MCF 10A (cell line): ENCODE measurements at regions not wholly inside any gene's neighbourhood (a gene's known extent, or its start where the extent isn't known, plus 50 kb on each side); places are given as distances from the start of the nearest gene placed in this dataset.

Source experiments
- BruUV-seq: library from RNA; stranded (reverse); fragments of 400-500 nt; replicated peaks from 2 replicates; lab custom pipeline; 2021; lab: Mats Ljungman, UMichigan
- CTCF ChIA-PET: fragments of 300-600 bp; sonication (Branson Sonifier 250); formaldehyde crosslinking; extraction: SDS; loops from one replicate; lab custom pipeline; 2021; ENCODE audit warnings: antibody characterized with exemption, inconsistent platforms; lab: Yijun Ruan, JAX
- POLR2A ChIA-PET: fragments of 300-600, 350-650 bp; sonication (Branson Sonifier 250); formaldehyde crosslinking; extraction: SDS; loops from one replicate; lab custom pipeline; 2020; ENCODE audit warnings: antibody characterized with exemption, inconsistent platforms; lab: Yijun Ruan, JAX
- DNase-seq: peaks from one replicate; pipeline ENCODE4 v3.0.0-alpha.2; 2018; ENCODE audit not compliant: unreplicated experiment
- H3K27ac Mint-ChIP-seq: one replicate; pipeline ENCODE4 v1.8.0; 2022; ENCODE audit warnings: mild to moderate bottlenecking, low read depth, mixed read lengths; ENCODE audit not compliant: unreplicated experiment
- H3K27me3 Mint-ChIP-seq: one replicate; pipeline ENCODE4 v1.8.0; 2022; ENCODE audit warnings: mixed read lengths; ENCODE audit not compliant: insufficient read depth, unreplicated experiment
- H3K36me3 Mint-ChIP-seq: one replicate; pipeline ENCODE4 v1.8.0; 2022; ENCODE audit warnings: mild to moderate bottlenecking, moderate library complexity, mixed read lengths; ENCODE audit not compliant: insufficient read depth, unreplicated experiment
- H3K4me1 Mint-ChIP-seq: one replicate; pipeline ENCODE4 v1.8.0; 2022; ENCODE audit warnings: mixed read lengths; ENCODE audit not compliant: insufficient read depth, unreplicated experiment
- H3K4me3 Mint-ChIP-seq: one replicate; pipeline ENCODE4 v1.8.0; 2022; ENCODE audit warnings: mild to moderate bottlenecking, moderate library complexity, mixed read lengths; ENCODE audit not compliant: unreplicated experiment
- H3K9me3 Mint-ChIP-seq: one replicate; pipeline ENCODE4 v1.8.0; 2022; ENCODE audit warnings: mixed read lengths; ENCODE audit not compliant: unreplicated experiment
- intact Hi-C: fragments of 100-400 bp; cut with micrococcal nuclease; formaldehyde crosslinking; loops from 2 replicates; pipeline ENCODE4 v1.14.1; 2022
- TF ChIP-seq, protein P1 (sequence below): fragments of 200-600 bp; IDR thresholded peaks from one replicate; pipeline ENCODE4 v1.8.0; 2022; ENCODE audit warnings: antibody characterized with exemption, mild to moderate bottlenecking; ENCODE audit not compliant: unreplicated experiment

GRCh38 chr4:188620608-188621007 is 481.4 kb downstream of the TRIML1 start:
- intact Hi-C loops, result loop anchor here (10.0 kb wide), 1 partner anchor 504 kb away; no protein-coding TSS in a partner anchor
- Mint-ChIP-seq H3K27me3 (no peaks in the 10 kb centered on the region), H3K4me3 (no peak overlapping the region), H3K36me3 (no peaks in the 10 kb centered on the region), H3K9me3 (peaks cover 8% of the 10 kb centered on the region), H3K27ac (no peak overlapping the region), H3K4me1 (no peaks in the 10 kb centered on the region)
- CTCF ChIA-PET, result interaction anchor here (0.6 kb wide), 1 partner anchor 321 kb away, joined by 4 read pairs; no protein-coding TSS in a partner anchor
- no TSS peak for BruUV-seq
- POLR2A ChIA-PET, result no interaction called here
- DNase-seq, result no peak
- TF ChIP-seq, protein P1, sequence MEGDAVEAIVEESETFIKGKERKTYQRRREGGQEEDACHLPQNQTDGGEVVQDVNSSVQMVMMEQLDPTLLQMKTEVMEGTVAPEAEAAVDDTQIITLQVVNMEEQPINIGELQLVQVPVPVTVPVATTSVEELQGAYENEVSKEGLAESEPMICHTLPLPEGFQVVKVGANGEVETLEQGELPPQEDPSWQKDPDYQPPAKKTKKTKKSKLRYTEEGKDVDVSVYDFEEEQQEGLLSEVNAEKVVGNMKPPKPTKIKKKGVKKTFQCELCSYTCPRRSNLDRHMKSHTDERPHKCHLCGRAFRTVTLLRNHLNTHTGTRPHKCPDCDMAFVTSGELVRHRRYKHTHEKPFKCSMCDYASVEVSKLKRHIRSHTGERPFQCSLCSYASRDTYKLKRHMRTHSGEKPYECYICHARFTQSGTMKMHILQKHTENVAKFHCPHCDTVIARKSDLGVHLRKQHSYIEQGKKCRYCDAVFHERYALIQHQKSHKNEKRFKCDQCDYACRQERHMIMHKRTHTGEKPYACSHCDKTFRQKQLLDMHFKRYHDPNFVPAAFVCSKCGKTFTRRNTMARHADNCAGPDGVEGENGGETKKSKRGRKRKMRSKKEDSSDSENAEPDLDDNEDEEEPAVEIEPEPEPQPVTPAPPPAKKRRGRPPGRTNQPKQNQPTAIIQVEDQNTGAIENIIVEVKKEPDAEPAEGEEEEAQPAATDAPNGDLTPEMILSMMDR, result no peak

GRCh38 chr4:188623314-188623854 is 484.1 kb downstream of the TRIML1 start:
- ChIA-PET CTCF (interaction anchor here (0.6 to 0.7 kb wide), 3 partner anchors 515 to 1906 kb away, joined by 3 read pairs; no protein-coding TSS in a partner anchor), POLR2A (no interaction called here)
- no peaks in the 10 kb centered on the region for H3K4me1 Mint-ChIP-seq
- H3K36me3 Mint-ChIP-seq, result no peaks in the 10 kb centered on the region
- no peaks in the 10 kb centered on the region for H3K27me3 Mint-ChIP-seq
- H3K9me3 Mint-ChIP-seq, result no peaks in the 10 kb centered on the region
- intact Hi-C loops, result loop anchor here (10.0 kb wide), 1 partner anchor 501 kb away; no protein-coding TSS in a partner anchor
- H3K4me3 Mint-ChIP-seq, result no peak overlapping the region
- BruUV-seq, result no TSS peak
- DNase-seq, result no peak
- TF ChIP-seq, protein P1, result no peak
- no peak overlapping the region for H3K27ac Mint-ChIP-seq

DNA sequence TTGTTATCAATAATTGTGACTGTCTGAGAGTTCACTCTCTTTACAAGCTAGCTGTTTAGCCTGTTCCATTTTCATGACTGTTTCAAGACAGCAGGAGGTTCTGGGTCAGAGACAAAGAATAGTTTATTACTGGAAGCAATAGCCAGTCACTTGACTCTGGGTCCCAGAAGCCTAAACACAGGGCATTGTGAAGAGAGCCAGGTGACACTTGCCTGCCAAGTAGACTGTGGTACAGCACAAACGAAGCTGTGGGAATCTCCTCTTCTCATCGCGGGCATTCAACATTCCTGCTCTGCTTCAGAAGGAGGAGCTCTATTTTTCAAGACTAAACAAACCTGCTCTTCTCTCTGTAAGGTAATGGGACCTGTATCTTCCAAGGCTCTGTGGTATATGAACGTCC is 485.1 kb downstream of the TRIML1 start:
- POLR2A ChIA-PET, result no interaction called here
- Mint-ChIP-seq H3K9me3 (no peaks in the 10 kb centered on the region), H3K4me3 (no peak overlapping the region), H3K4me1 (no peaks in the 10 kb centered on the region), H3K36me3 (no peaks in the 10 kb centered on the region), H3K27ac (no peak overlapping the region), H3K27me3 (no peaks in the 10 kb centered on the region)
- no peak for DNase-seq
- intact Hi-C loops, result loop anchor here (10.0 kb wide), 1 partner anchor 500 kb away; no protein-coding TSS in a partner anchor
- BruUV-seq, result no TSS peak
- CTCF ChIA-PET, result interaction anchor here (0.6 kb wide), 1 partner anchor 1266 kb away, joined by 3 read pairs; no protein-coding TSS in a partner anchor
- TF ChIP-seq, protein P1, result no peak

DNA sequence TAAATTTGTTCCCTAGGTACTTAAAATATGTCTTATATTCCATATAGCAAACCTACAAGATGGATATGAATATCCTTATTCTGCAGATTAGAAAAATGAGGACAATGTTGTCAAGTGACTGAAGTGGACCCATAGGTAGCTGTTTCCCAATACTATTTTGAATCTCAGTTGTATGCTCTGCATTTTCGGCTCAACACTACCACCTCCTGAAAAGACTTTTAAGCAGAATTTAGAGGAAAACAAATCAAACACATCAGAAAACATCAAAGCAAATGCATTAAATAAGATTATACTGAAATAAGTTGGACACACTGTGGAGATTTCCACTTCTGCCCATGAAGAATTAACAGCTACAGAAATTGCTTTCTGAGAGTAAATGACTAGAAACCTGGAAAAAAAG is 488.7 kb downstream of the TRIML1 start:
- Mint-ChIP-seq H3K27ac (no peak overlapping the region), H3K36me3 (no peaks in the 10 kb centered on the region)
- CTCF ChIA-PET, result interaction anchor here (0.6 to 2.3 kb wide), 7 partner anchors 10 to 1022 kb away, joined by 3 to 5 read pairs (median 4); no protein-coding TSS in a partner anchor

More for the DNA sequence above, 488.7 kb downstream of the TRIML1 start:
- no peaks in the 10 kb centered on the region for H3K4me1 Mint-ChIP-seq
- POLR2A ChIA-PET, result no interaction called here
- peaks cover 11% of the 10 kb centered on the region for H3K9me3 Mint-ChIP-seq
- no peak for DNase-seq
- intact Hi-C loops, result loop anchor here (5.0 to 10.0 kb wide), 3 partner anchors 497 to 1901 kb away; no protein-coding TSS in a partner anchor
- TF ChIP-seq, protein P1, result no peak
- no peak overlapping the region for H3K4me3 Mint-ChIP-seq
- no TSS peak for BruUV-seq
- H3K27me3 Mint-ChIP-seq, result no peaks in the 10 kb centered on the region
